ENCODE measurements at regions not wholly inside any gene's neighbourhood (a gene's known extent, or its start where the extent isn't known, plus 50 kb on each side); places are given as distances from the start of the nearest gene placed in this dataset.
"Not testable (repeated sequence)": the region's sequence is repeated elsewhere in the genome, so short reads cannot be mapped to it uniquely, and the experiment has no call there.

GRCh38 chr2:203626247-203626646 is 80.2 kb upstream of the CD28 start:
- TF ChIP-seq POLR2A (IDR thresholded peaks at IDR 0.05): not testable (repeated sequence)
- TF ChIP-seq, protein P1, sequence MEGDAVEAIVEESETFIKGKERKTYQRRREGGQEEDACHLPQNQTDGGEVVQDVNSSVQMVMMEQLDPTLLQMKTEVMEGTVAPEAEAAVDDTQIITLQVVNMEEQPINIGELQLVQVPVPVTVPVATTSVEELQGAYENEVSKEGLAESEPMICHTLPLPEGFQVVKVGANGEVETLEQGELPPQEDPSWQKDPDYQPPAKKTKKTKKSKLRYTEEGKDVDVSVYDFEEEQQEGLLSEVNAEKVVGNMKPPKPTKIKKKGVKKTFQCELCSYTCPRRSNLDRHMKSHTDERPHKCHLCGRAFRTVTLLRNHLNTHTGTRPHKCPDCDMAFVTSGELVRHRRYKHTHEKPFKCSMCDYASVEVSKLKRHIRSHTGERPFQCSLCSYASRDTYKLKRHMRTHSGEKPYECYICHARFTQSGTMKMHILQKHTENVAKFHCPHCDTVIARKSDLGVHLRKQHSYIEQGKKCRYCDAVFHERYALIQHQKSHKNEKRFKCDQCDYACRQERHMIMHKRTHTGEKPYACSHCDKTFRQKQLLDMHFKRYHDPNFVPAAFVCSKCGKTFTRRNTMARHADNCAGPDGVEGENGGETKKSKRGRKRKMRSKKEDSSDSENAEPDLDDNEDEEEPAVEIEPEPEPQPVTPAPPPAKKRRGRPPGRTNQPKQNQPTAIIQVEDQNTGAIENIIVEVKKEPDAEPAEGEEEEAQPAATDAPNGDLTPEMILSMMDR (IDR thresholded peaks at IDR 0.05): not testable (repeated sequence)
